ENCODE measurements at regions not wholly inside any gene's neighbourhood (a gene's known extent, or its start where the extent isn't known, plus 50 kb on each side); places are given as distances from the start of the nearest gene placed in this dataset.

GRCh38 chr12:33265900-33266299 is 173.7 kb downstream of the SYT10 start:
- Histone ChIP-seq H4K20me1 (replicated peaks; ENCODE audit: control insufficient read depth, extremely low read depth, insufficient read depth, low read length) (no peaks in the 10 kb centered on the region), H3K4me3 (replicated peaks in 1 of 3; ENCODE audit: insufficient read depth in 1 of 3, low read depth in 1 of 3, low read length in 3 of 3) (no peak overlapping the region), H3K4me2 (ENCODE audit: insufficient read depth, low read length) (no peak overlapping the region), H3K9ac (replicated peaks; ENCODE audit: extremely low read depth, insufficient read depth, low read length) (no peak overlapping the region), H2AFZ (ENCODE audit: low read depth, low read length) (no peak overlapping the region), H3K27ac (ENCODE audit: insufficient read depth, low read depth, low read length) (no peak overlapping the region), H3K9me3 (replicated peaks; ENCODE audit: control insufficient read depth, insufficient read depth, low read length) (peaks cover 2% of the 10 kb centered on the region), H3K27me3 (ENCODE audit: control insufficient read depth in 2 of 2, insufficient read depth in 2 of 2, low read length in 2 of 2) (no peaks in the 10 kb centered on the region), H3K36me3 (ENCODE audit: control insufficient read depth in 2 of 2, extremely low read depth in 1 of 2, insufficient read depth in 2 of 2, low read length in 2 of 2) (no peaks in the 10 kb centered on the region), H3K4me1 (ENCODE audit: control insufficient read depth, extremely low read depth, insufficient read depth, low read length) (no peaks in the 10 kb centered on the region), H3K9me1 (replicated peaks; ENCODE audit: control insufficient read depth, extremely low read depth, insufficient read depth, low read length) (no peaks in the 10 kb centered on the region), H3K79me2 (ENCODE audit: control insufficient read depth, insufficient read depth, low read length) (no peaks in the 10 kb centered on the region)
- no peak for DNase-seq (ENCODE audit: low read depth, low spot score)
- no TSS peak for BruUV-seq (replicated peaks)
- CTCF ChIA-PET: no interaction called here
- no peak for FAIRE-seq
- TF ChIP-seq JUN (IDR thresholded peaks at IDR 0.05; ENCODE audit: borderline replicate concordance, insufficient read depth, insufficient read length, low read depth) (no peak), MAX (IDR thresholded peaks at IDR 0.05; ENCODE audit: insufficient read depth, insufficient read length) (no peak), POLR2A (IDR thresholded peaks at IDR 0.05; ENCODE audit: low read depth, low read length) (no peak)
- dilution Hi-C loops (cut with MboI; ENCODE audit: extremely low pct_ligation_motif_present, low sequenced_read_pairs) (no loop called here), intact Hi-C loops (cut with micrococcal nuclease) (no loop called here)
- POLR2A ChIA-PET: no interaction called here

GRCh38 chr12:33265033-33265731 is 174.4 kb downstream of the SYT10 start:
- intact Hi-C loops (cut with micrococcal nuclease): no loop called here
- POLR2A ChIA-PET: no interaction called here

More at GRCh38 chr12:33265033-33265731, 174.4 kb downstream of the SYT10 start:
- no peak for DNase-seq (ENCODE audit: low read depth, low spot score)
- CTCF ChIA-PET: no interaction called here
- no peaks in the 10 kb centered on the region for H4K20me1 ChIP-seq (replicated peaks; ENCODE audit: control insufficient read depth, extremely low read depth, insufficient read depth, low read length)
- no peaks in the 10 kb centered on the region for H3K79me2 ChIP-seq (ENCODE audit: control insufficient read depth, insufficient read depth, low read length)
- no TSS peak for BruUV-seq (replicated peaks)
- no peaks in the 10 kb centered on the region for H3K27me3 ChIP-seq (ENCODE audit: control insufficient read depth in 2 of 2, insufficient read depth in 2 of 2, low read length in 2 of 2)
- no peak for TF ChIP-seq FOS (IDR thresholded peaks at IDR 0.05; ENCODE audit: borderline replicate concordance, insufficient read depth, low read length)
- TF ChIP-seq GATA2 (IDR thresholded peaks at IDR 0.05; ENCODE audit: insufficient read depth, insufficient read length, low read depth, low read length): no peak
- H3K9me3 ChIP-seq (replicated peaks; ENCODE audit: control insufficient read depth, insufficient read depth, low read length): peaks cover 2% of the 10 kb centered on the region
- FAIRE-seq: no peak
- no peaks in the 10 kb centered on the region for H3K4me1 ChIP-seq (ENCODE audit: control insufficient read depth, extremely low read depth, insufficient read depth, low read length)
- no peak overlapping the region for H3K9ac ChIP-seq (replicated peaks; ENCODE audit: extremely low read depth, insufficient read depth, low read length)
- H3K27ac ChIP-seq (ENCODE audit: insufficient read depth, low read depth, low read length): no peak overlapping the region
- no peak overlapping the region for H2AFZ ChIP-seq (ENCODE audit: low read depth, low read length)
- no peak overlapping the region for H3K4me2 ChIP-seq (ENCODE audit: insufficient read depth, low read length)
- H3K4me3 ChIP-seq (replicated peaks in 1 of 3; ENCODE audit: insufficient read depth in 1 of 3, low read depth in 1 of 3, low read length in 3 of 3): no peak overlapping the region
- H3K36me3 ChIP-seq (ENCODE audit: control insufficient read depth in 2 of 2, extremely low read depth in 1 of 2, insufficient read depth in 2 of 2, low read length in 2 of 2): no peaks in the 10 kb centered on the region
- H3K9me1 ChIP-seq (replicated peaks; ENCODE audit: control insufficient read depth, extremely low read depth, insufficient read depth, low read length): no peaks in the 10 kb centered on the region
- dilution Hi-C loops (cut with MboI; ENCODE audit: extremely low pct_ligation_motif_present, low sequenced_read_pairs): no loop called here
